ENCODE measurements at regions not wholly inside any gene's neighbourhood (a gene's known extent, or its start where the extent isn't known, plus 50 kb on each side); places are given as distances from the start of the nearest gene placed in this dataset.

GRCh38 chr18:61699397-61700110 is 193.3 kb downstream of the RNF152 start:
- Mint-ChIP-seq H3K27ac (no peak overlapping the region), H3K4me3 (no peak overlapping the region), H3K36me3 (ENCODE audit: low read depth) (no peaks in the 10 kb centered on the region), H3K4me1 (no peaks in the 10 kb centered on the region), H3K27me3 (ENCODE audit: low read depth) (no peaks in the 10 kb centered on the region), H3K9me3 (peaks cover 6% of the 10 kb centered on the region)
- no peak for TF ChIP-seq CTCF (IDR thresholded peaks at IDR 0.05; ENCODE audit: unreplicated experiment in 3 of 3)

DNA sequence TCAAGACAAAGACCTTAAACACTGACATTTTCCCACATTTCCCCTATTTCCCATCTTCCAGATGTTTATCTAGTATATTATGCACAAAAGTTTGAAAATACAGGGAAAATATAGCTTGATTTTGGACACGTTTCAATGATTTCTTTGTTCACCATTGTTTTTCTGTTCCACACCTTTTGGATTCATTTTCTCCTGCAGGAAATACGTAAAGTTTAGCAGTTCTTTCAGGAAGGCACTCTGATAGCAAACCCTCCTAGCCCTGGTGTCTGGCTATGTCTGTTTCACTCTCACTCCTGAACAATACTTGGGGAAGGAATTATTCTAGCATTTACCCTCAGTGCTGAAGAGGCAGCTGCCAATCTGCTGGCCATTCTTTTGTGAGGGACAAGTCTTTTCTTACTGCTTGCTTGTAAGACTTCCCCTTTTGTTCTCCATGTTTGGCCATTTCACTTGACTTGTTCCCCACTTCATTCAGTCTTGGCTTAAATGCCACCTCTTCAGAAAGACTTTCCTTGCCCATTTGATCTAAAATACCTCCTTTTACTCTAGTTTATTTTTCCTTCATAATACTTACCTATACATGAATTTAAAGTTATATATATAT is 195.4 kb downstream of the RNF152 start:
- no peaks in the 10 kb centered on the region for H3K27me3 Mint-ChIP-seq (ENCODE audit: low read depth)
- no peak overlapping the region for H3K27ac Mint-ChIP-seq
- H3K9me3 Mint-ChIP-seq: peaks cover 8% of the 10 kb centered on the region

GRCh38 chr18:61694236-61694635 is 198.6 kb downstream of the RNF152 start:
- no peaks in the 10 kb centered on the region for H3K27me3 Mint-ChIP-seq (ENCODE audit: low read depth)
- no peaks in the 10 kb centered on the region for H3K4me1 Mint-ChIP-seq
- no peaks in the 10 kb centered on the region for H3K36me3 Mint-ChIP-seq (ENCODE audit: low read depth)
- no peak for TF ChIP-seq CTCF (IDR thresholded peaks at IDR 0.05; ENCODE audit: unreplicated experiment in 3 of 3)
- H3K27ac Mint-ChIP-seq: no peak overlapping the region
- H3K4me3 Mint-ChIP-seq: no peak overlapping the region
- peaks cover 6% of the 10 kb centered on the region for H3K9me3 Mint-ChIP-seq

More for the DNA sequence above, 195.4 kb downstream of the RNF152 start:
- Mint-ChIP-seq H3K4me1 (no peaks in the 10 kb centered on the region), H3K36me3 (ENCODE audit: low read depth) (no peaks in the 10 kb centered on the region), H3K4me3 (no peak overlapping the region)
- TF ChIP-seq CTCF (IDR thresholded peaks at IDR 0.05; ENCODE audit: unreplicated experiment in 3 of 3): no peak

DNA sequence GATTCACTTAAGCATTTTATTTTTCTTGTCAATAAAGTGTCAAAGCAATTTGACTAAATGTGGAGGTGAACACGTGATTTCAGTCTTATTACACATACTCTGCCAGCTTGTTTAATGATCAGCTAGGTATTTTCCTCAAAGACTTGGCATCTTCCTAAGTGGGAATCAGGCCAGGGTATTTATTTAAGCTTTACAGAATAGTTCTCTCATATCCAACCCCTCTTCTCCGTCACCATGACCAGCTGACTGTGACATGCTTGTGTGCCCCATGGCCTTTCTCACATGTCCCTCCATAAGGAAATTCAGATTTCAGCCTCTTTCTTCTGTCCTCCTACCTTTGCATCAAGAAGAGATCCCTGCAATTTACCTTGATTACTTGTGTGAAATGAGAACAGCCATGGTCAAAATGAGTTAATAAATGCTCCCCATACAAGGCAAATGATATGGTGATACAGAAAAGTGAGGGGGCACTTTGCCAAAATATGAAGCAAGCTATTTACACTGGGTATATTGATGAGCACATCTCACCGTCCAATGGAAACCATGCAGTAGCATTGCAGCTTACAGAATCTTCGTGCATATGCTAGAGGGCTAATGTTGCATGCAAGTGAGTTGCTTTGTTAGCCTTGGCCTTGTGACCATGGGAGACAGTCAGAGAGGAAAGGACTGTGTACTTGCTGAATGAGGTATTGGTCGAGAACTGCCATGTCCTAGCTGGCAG is 202.2 kb downstream of the RNF152 start:
- peaks cover 5% of the 10 kb centered on the region for H3K9me3 Mint-ChIP-seq
- no peaks in the 10 kb centered on the region for H3K36me3 Mint-ChIP-seq (ENCODE audit: low read depth)
- H3K27ac Mint-ChIP-seq: no peak overlapping the region
- no peak for TF ChIP-seq CTCF (IDR thresholded peaks at IDR 0.05; ENCODE audit: unreplicated experiment in 3 of 3)
- H3K4me3 Mint-ChIP-seq: no peak overlapping the region
- no peaks in the 10 kb centered on the region for H3K4me1 Mint-ChIP-seq
- no peaks in the 10 kb centered on the region for H3K27me3 Mint-ChIP-seq (ENCODE audit: low read depth)

- Mint-ChIP-seq H3K4me1 (no peaks in the 10 kb centered on the region), H3K27ac (no peak overlapping the region), H3K36me3 (ENCODE audit: low read depth) (no peaks in the 10 kb centered on the region), H3K4me3 (no peak overlapping the region), H3K27me3 (ENCODE audit: low read depth) (no peaks in the 10 kb centered on the region), H3K9me3 (peaks cover 3% of the 10 kb centered on the region)
- no peak for TF ChIP-seq CTCF (IDR thresholded peaks at IDR 0.05; ENCODE audit: unreplicated experiment in 3 of 3)
Observed at GRCh38 chr18:61687317-61687716, 205.5 kb downstream of the RNF152 start.
